GM18505 (cell line): ENCODE measurements at regions not wholly inside any gene's neighbourhood (a gene's known extent, or its start where the extent isn't known, plus 50 kb on each side); places are given as distances from the start of the nearest gene placed in this dataset.

Experiments used
- ATAC-seq: cut with Tn5 transposase; IDR thresholded peaks from one replicate; pipeline ENCODE4 v1.9.1; 2021; ENCODE audit not compliant: unreplicated experiment
- POLR2A ChIP-seq: IDR thresholded peaks from 4 replicates; pipeline ENCODE4 v1.6.1; 2011; ENCODE audit warnings: borderline replicate concordance; ENCODE audit not compliant: insufficient read depth, insufficient read length; ENCODE audit errors: extremely low read depth

DNA sequence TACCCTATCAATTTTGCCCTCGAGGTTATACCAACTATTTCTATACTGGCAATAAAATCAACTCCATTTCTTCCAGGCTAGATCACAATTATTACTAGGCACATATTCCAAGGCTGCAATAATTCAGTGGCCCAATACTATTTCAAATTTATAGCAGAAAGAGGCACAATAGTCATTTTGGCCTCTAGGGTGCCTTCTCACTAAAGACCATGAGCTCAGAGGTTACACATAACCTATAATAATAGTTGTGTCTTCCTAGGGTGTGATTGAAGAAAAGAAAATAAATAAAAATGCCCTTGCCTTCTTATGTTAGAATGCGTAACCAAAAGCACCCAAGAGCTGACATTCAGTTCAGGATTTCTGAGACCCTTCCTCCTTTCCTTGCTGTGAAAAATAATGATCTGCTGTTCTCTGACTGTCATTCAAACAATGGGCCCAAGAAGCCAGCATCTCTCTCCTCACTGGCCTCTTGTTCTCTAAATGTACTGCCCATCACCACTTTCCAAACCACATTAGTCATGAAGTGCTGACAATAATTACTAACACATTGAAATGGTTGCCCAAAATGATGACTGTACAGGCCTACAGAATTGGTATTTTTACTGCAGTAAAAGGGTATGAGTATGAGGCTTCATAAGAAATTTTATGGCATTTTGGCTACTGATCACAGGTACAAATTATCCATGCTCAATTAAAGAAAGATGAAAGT lies 244.8 kb downstream of the LRRN1 start:
- no peak for TF ChIP-seq POLR2A
- ATAC-seq: no peak

DNA sequence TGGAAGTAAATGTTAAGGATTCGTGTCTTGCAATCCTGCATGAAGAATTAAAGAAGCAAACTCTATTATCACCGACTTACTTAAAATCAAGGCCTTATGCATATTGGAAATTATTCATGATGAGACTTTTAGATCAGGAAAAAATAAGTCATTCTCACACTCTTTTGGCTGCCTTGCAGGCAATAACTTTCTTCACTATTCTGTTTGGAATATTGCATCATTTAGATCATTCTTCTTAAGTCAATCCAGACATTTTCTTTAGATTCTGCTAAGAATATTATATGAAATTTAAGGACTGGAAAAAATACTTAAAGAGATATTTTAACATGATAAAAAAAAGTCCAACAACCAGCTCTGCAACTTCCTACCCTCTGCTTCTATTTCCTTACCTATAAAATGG lies 245.4 kb downstream of the LRRN1 start:
- ATAC-seq: no peak
- no peak for TF ChIP-seq POLR2A

DNA sequence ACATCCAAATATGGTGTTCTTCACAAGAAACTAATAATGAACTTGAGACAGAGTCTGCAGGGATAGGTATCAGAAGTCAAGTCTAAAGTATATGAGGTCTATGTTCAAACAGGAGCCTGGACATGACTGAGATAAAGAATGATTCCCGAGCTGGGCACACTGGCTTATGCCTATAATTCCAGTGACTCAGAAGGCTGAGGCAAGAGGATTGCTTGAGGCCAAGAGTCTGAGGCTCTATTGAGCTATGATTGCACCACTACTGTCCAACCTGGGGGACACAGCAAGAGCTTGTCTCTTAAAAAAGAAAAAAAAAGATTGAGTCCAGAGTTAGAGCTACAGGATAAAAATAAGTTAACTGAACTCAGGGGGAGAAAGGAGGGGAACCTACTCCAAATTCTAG lies 246.5 kb downstream of the LRRN1 start:
- TF ChIP-seq POLR2A: no peak
- no peak for ATAC-seq

DNA sequence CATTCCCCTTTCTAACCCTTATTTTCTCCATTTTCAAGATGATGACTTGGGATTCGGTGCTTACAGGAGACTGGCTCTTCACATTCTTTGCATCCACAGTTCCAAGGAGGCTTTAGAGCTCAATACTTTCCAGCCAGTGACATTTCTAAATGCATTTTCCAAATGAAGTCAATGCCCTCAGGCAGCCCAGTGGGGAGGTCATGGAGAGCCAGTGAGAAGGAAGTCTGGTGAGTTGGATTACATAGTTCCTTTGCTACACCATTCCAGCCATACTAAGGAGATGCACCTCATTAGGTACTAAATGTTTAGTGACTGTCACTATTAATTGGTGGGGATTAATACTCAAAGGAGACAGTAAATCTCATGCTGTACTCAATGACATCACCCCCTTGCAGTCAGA lies 248.1 kb downstream of the LRRN1 start:
- no peak for TF ChIP-seq POLR2A
- no peak for ATAC-seq

DNA sequence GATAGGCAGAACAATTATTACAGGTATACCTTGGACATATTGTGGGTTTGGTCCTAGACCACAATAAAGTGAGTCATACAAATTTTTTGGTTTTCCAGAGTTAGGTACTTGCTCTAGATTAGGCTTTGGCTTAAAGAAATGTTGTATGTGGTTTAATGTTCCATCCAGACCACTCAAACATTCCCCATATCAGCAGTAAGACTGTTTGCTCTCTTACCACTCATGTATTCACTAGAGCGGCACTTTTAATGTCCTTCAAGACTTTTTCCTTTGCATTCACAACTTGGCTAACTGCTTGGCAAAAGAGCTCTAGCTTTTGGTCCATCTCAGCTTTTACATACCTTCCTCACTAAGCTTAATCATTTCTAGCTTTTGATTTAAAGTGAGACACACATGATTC lies 250.5 kb upstream of the SETMAR start:
- ATAC-seq: no peak

DNA sequence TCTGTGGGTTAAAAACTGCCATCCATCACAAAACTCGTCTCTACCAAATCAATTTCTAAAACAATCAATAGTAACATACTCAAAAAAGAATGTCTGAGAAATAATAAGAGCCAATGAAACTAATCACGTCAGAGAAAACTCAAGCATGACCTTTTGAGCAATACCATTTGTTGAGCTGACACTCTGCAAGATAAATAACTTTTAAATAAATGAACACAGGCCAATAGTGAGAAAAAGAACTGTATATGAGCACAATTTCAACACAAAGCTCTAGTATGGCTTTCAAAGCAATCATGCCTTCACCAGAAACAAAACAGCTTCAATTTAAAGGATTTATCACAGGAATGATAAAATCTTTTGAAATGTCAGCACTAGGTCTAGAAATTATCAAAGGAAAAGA lies 249.2 kb upstream of the SETMAR start:
- TF ChIP-seq POLR2A: no peak
- no peak for ATAC-seq

More for the DNA sequence above, 250.5 kb upstream of the SETMAR start:
- no peak for TF ChIP-seq POLR2A

DNA sequence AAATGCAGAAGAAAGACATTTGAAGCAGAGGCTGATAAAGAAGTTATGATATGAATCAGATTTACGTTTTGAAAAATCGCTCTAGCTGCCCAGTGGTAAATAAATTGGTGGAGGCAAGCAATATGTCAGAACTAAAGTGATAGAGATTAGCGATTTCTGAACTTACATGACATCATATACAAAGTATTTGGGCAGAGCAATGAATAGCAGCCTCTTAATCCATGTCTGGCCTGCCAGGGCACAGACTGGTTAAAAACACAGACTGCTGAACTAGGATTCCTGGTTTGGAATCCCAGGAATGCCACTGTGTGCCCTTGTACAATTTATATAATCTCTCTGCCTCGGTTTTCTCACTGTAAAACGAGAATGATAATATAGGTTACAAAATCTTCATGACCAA lies 243.1 kb upstream of the SETMAR start:
- no peak for ATAC-seq
- TF ChIP-seq POLR2A: no peak

DNA sequence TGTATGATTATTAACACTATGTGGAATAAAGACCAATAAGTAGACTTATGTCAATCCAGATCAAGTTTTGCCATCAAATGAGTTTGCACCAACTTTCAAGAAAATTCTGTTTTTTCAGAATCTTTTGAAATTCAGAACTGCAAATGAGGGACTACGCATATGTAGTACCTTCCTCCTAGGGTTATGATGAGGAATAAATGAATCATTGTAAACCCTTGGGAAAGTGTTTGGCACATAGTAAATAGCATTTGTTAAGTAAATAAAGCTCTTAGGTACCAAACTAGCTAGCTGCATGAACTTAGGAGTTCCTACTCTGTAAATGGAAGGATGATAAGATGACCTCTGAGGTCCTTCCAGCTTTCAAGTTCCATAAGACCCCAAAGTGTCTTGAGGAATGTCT lies 242.6 kb upstream of the SETMAR start:
- ATAC-seq: no peak
- no peak for TF ChIP-seq POLR2A

DNA sequence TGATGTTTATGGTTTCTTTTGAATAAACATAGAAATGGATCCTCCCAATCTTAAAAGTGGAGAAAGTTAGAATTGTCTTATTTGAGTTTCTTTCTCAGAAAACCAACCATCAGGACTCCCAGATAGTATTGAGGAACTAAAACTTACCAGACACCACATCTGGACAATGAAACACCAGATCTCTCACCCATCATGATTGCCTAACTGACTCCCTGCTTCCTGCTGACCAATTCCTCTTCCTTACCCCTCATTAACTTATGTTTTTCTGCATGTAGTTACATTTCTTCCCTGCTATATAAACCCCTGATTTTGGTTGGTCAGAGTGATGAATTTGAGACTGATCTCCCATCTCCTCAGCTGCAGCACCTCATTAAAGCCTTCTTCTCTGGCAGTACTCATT lies 242.0 kb upstream of the SETMAR start:
- ATAC-seq: no peak
- no peak for TF ChIP-seq POLR2A

DNA sequence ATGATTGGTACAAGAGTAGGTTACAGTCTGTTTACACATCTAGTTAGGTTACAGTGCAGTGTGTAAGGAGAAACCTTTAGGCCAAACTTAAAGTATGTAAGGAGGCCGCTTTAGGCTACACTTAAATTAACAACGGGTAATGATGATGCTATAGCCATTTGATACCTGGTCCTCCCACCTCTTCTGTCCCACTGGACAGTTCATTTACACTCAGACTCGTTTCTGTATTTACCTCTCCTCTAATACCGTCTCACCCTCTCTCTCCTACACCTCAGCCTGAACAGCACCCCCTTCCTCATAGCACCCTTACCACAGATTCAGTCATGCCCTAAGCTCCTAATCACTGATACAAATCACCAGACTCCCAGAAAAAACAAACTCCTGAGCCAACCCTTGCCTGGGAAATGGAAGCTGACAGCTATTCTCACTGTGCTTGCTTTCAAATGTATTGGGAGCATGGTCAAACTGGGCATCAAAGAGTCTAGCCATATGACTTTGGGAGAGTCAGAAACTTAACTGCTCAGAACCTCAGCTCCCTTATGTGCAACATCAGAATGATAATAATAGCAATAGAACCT lies 241.3 kb upstream of the SETMAR start:
- ATAC-seq: no peak
- no peak for TF ChIP-seq POLR2A

DNA sequence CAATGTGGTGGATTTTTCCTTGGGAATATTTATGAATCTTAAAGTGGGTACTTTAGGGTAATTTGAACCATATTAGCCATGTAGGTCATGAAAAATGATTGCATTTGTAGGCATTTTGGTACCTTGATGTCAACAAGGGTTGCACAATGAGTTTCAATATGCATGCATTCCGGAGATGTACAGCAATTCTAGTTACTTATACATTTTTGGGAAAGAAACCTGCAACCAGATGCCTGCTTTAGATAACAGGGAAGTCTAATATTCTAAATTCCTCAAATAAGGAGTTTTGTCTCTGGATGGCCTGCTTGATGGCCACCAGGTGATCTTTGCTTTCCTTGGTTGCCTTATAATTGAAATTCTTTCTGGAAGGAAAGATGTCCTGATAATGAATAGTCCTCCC lies 240.5 kb upstream of the SETMAR start:
- ATAC-seq: no peak
- no peak for TF ChIP-seq POLR2A

DNA sequence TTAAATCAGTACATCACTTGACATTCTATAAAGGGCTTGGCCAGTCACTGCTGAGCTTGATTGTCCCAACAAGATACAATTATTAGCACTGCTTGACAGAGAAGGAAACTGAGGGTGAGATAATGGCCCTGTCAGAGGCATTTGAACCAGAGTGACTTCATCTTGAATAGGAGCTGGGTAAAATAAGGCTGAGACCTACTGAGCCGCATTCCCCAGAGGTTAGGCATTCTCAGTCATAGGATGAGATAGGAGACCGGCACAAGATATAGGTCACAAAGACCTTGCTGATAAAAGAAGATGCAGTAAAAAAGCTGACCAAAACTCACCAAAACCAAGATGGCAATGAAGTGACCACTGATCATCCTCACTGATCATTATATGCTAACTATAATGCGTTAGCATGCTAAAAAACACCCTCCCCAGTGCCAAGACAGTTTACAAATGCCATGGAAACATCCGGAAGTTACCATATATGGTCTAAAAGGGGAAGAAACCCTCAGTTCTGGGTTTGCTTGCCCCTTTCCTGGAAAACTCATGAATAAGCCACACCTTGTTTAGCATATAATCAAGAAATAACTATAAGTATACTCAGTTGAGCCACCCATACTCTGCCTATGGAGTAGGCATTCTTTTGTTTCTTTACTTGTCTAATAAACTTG lies 239.1 kb upstream of the SETMAR start:
- no peak for ATAC-seq
- TF ChIP-seq POLR2A: no peak

DNA sequence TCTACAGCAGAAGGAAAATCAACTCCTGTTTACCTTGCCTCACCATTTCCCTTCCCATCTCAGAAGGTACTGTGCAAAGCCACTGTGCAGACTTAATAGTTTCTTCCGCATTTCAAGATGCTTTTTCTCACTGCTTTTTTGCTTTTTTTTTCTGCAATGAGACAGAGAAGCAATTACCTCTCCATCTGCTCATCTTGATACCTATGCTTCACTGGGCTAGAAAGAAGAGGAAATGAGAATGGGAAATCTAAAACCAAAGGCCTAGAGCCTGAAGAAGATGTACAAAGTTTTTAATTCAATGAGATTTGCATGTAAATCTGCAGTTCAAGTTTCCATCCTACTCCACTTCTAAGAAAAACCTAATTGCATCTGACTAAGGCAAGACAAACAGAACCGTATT lies 238.1 kb upstream of the SETMAR start:
- peak; percentile 85 for ATAC-seq

DNA sequence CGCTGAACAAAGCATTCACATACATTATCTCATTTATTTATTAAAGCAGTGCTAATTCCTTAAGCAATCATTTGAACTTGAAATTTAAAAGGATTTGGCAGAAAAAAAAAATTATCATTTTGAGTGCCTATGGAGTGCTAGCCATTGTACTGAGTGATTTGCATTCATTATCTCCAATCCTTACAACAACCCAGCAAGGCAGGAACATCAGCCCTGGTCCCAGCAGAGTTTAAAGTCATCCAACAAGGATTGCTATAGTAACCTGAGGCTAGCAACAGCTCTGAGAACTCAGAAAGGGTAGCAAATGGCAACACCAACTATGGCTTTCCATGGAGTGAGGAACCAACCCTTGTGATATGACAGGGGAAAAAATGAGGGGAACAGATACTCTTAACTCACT lies 237.6 kb upstream of the SETMAR start:
- ATAC-seq: no peak
- no peak for TF ChIP-seq POLR2A

More for the DNA sequence above, 238.1 kb upstream of the SETMAR start:
- no peak for TF ChIP-seq POLR2A
